ENCODE measurements at regions not wholly inside any gene's neighbourhood (a gene's known extent, or its start where the extent isn't known, plus 50 kb on each side); places are given as distances from the start of the nearest gene placed in this dataset.
"Not testable (repeated sequence)": the region's sequence is repeated elsewhere in the genome, so short reads cannot be mapped to it uniquely, and the experiment has no call there.

GRCh38 chr13:88727236-88727635 is 1056.1 kb downstream of the SLITRK5 start:
- TF ChIP-seq CTCF, POLR2A (IDR thresholded peaks at IDR 0.05): not testable (repeated sequence)

All from prostate gland (tissue), 2 donors.